K562 (cell line): ENCODE measurements at regions not wholly inside any gene's neighbourhood (a gene's known extent, or its start where the extent isn't known, plus 50 kb on each side); places are given as distances from the start of the nearest gene placed in this dataset.

Experiments
- ATAC-seq: fragments of 200-7000 bp; cut with Tn5 transposase; 3 replicates; pipeline ENCODE4 v1.9.1; 2020; ENCODE audit warnings: moderate library complexity
- BruUV-seq: library from RNA; stranded (reverse); fragments of 400-500 nt; replicated peaks from 2 replicates; lab custom pipeline; 2021; lab: Mats Ljungman, UMichigan
- CTCF ChIA-PET: fragments of 300-600 bp; formaldehyde crosslinking; extraction: SDS; loops from one replicate; lab custom pipeline; 2021; ENCODE audit warnings: low intra/inter-chr PET ratio; lab: Yijun Ruan, JAX
- POLR2A ChIA-PET: fragments of 300-600, 350-650 bp; sonication (Branson Sonifier 250); formaldehyde crosslinking; extraction: SDS; loops from one replicate; lab custom pipeline; 2021; ENCODE audit warnings: antibody characterized with exemption, inconsistent platforms; lab: Yijun Ruan, JAX
- DNase-seq, 4 experiments: peaks; one replicate each; pipeline versions ENCODE4 v3.0.0 to v3.0.0-alpha.2; 2011 to 2018; ENCODE audit warnings: low spot score in 3 of 4, mixed read lengths in 3 of 4; ENCODE audit errors: extremely low read depth in 1 of 4
- FAIRE-seq: peaks from 2 replicates; lab custom pipeline; 2011; peaks lifted over from hg19 to GRCh38; lab: Jason Lieb, UNC
- H2AFZ ChIP-seq: 2 replicates; pipeline ENCODE4 v1.6.0; 2011; ENCODE audit warnings: low read depth, low read length, control low read depth, inconsistent platforms
- H3K27ac ChIP-seq: fragments of 200-600 bp; 3 replicates; pipeline ENCODE4 v1.8.0; 2011; ENCODE audit warnings: low read depth, mild to moderate bottlenecking, control low read depth, inconsistent platforms, low read length, moderate library complexity, mixed read lengths; ENCODE audit errors: extremely low read depth
- H3K27me3 ChIP-seq, 2 experiments: fragments of 300-600 bp in 1 of 2; 2 replicates in 1 of 2; 3 replicates in 1 of 2; pipeline versions ENCODE4 v1.6.0 to v1.8.0; 2011; ENCODE audit warnings: inconsistent platforms in 2 of 2, low read length in 2 of 2, mild to moderate bottlenecking in 1 of 2, mixed read lengths in 1 of 2, moderate library complexity in 1 of 2; ENCODE audit not compliant: control insufficient read depth in 2 of 2, insufficient read depth in 2 of 2
- H3K36me3 ChIP-seq: fragments of 300-600 bp; 3 replicates; pipeline ENCODE4 v1.8.0; 2011; ENCODE audit warnings: mild to moderate bottlenecking, low read length, inconsistent platforms; ENCODE audit not compliant: control insufficient read depth, insufficient read depth
- H3K4me1 ChIP-seq, 2 experiments: fragments of 200-600 bp in 1 of 2; replicated peaks in 1 of 2; 2 replicates in 1 of 2; 3 replicates in 1 of 2; pipeline versions ENCODE4 v1.5.1 to v1.8.0; 2011; ENCODE audit warnings: inconsistent platforms in 2 of 2, low read length in 2 of 2, mild to moderate bottlenecking in 1 of 2, mixed read lengths in 1 of 2, moderate library complexity in 1 of 2; ENCODE audit not compliant: control insufficient read depth in 2 of 2, insufficient read depth in 2 of 2
- H3K4me2 ChIP-seq: 2 replicates; pipeline ENCODE4 v1.6.1; 2011; ENCODE audit warnings: low read length, control low read depth, inconsistent platforms, mixed read lengths; ENCODE audit not compliant: insufficient read depth
- H3K4me3 ChIP-seq: fragments of 200-600 bp; sonication (generic), shearing (Covaris generic); 2 replicates; pipeline ENCODE4 v1.5.1; 2016; ENCODE audit warnings: control low read depth, inconsistent platforms
- H3K79me2 ChIP-seq: fragments of 200-600 bp; 3 replicates; pipeline ENCODE4 v1.8.0; 2011; ENCODE audit warnings: low read length, inconsistent platforms; ENCODE audit not compliant: control insufficient read depth, insufficient read depth
- H3K9ac ChIP-seq, 2 experiments: 2 replicates each; pipeline versions ENCODE4 v1.6.0 to v1.6.1; 2011; ENCODE audit warnings: low read depth in 2 of 2, low read length in 2 of 2, control low read depth in 1 of 2, inconsistent platforms in 1 of 2, mild to moderate bottlenecking in 1 of 2, mixed read lengths in 1 of 2; ENCODE audit not compliant: insufficient read depth in 1 of 2
- H3K9me1 ChIP-seq: one replicate; pipeline ENCODE4 v1.6.0; 2011; ENCODE audit warnings: inconsistent platforms, mild to moderate bottlenecking, low read length, moderate library complexity; ENCODE audit not compliant: control insufficient read depth, insufficient read depth
- H3K9me3 ChIP-seq: replicated peaks from 2 replicates; pipeline ENCODE4 v1.5.1; 2011; ENCODE audit warnings: low read depth, low read length, inconsistent platforms; ENCODE audit not compliant: control insufficient read depth, insufficient read depth
- H4K20me1 ChIP-seq: replicated peaks from 2 replicates; pipeline ENCODE4 v1.6.1; 2011; ENCODE audit warnings: low read length, inconsistent platforms, mixed read lengths; ENCODE audit not compliant: control insufficient read depth, insufficient read depth
- ARID3A ChIP-seq: IDR thresholded peaks from 2 replicates; pipeline ENCODE4 v1.6.1; 2012; ENCODE audit warnings: low read depth, low read length, improper control_type of control experiment, borderline replicate concordance
- CHD1 ChIP-seq: fragments of 200-600 bp; sonication (generic); IDR thresholded peaks from one replicate; pipeline ENCODE4 v1.6.1; 2012; ENCODE audit warnings: mild to moderate bottlenecking, moderate library complexity, low read length, inconsistent platforms
- FOXP4 ChIP-seq: sonication (generic); formaldehyde crosslinking; IDR thresholded peaks from 2 replicates; pipeline ENCODE4 v1.8.0; 2022; ENCODE audit warnings: mild to moderate bottlenecking, missing genetic modification reagents, borderline replicate concordance
- GMEB1 ChIP-seq: fragments of 250-450 bp; sonication (Bioruptor Pico); IDR thresholded peaks from 2 replicates; pipeline ENCODE4 v1.4.0; 2020; ENCODE audit warnings: mild to moderate bottlenecking
- HLTF ChIP-seq: fragments of 450-650 bp; IDR thresholded peaks from 2 replicates; pipeline ENCODE4 v1.6.1; 2016
- KLF1 ChIP-seq: fragments of 450-650 bp; IDR thresholded peaks from 2 replicates; pipeline ENCODE4 v1.6.1; 2016; ENCODE audit warnings: missing genetic modification characterization, missing compliant biosample characterization
- MYNN ChIP-seq, 2 experiments: sonication (generic); formaldehyde crosslinking in 1 of 2; IDR thresholded peaks; 2 replicates each; pipeline versions ENCODE4 v1.5.0 to v1.6.1; 2016 to 2020; ENCODE audit warnings: antibody characterized with exemption in 1 of 2, missing genetic modification reagents in 1 of 2
- NCOR1 ChIP-seq: fragments of 450-650 bp; IDR thresholded peaks from 2 replicates; pipeline ENCODE4 v1.6.1; 2016; ENCODE audit warnings: mild to moderate bottlenecking, moderate library complexity
- NFXL1 ChIP-seq: fragments of 450-650 bp; formaldehyde crosslinking; IDR thresholded peaks from 2 replicates; pipeline ENCODE4 v1.4.0; 2021; ENCODE audit warnings: mild to moderate bottlenecking
- SMAD4 ChIP-seq: fragments of 250-450 bp; sonication (Bioruptor Pico); conservative IDR thresholded peaks from 2 replicates; pipeline ENCODE4 v1.8.0; 2021; ENCODE audit warnings: inconsistent platforms, mild to moderate bottlenecking, moderate library complexity
- TCF7L2 ChIP-seq: fragments of 150-350 bp; IDR thresholded peaks from 2 replicates; pipeline ENCODE4 v1.6.1; 2016; ENCODE audit warnings: low read depth, mild to moderate bottlenecking, low read length, moderate library complexity
- ZFP1 ChIP-seq: fragments of 450-650 bp; formaldehyde crosslinking; IDR thresholded peaks from 2 replicates; pipeline ENCODE4 v1.4.0; 2020; ENCODE audit warnings: mild to moderate bottlenecking, mixed read lengths
- ZNF449 ChIP-seq: fragments of 250-450 bp; sonication (Bioruptor Pico); IDR thresholded peaks from 2 replicates; pipeline ENCODE4 v1.8.0; 2022; ENCODE audit warnings: moderate library complexity, mild to moderate bottlenecking, inconsistent platforms
- ZNF655 ChIP-seq: fragments of 250-450 bp; sonication (Bioruptor Pico); IDR thresholded peaks from 2 replicates; pipeline ENCODE4 v1.5.0; 2021
- ZNF764 ChIP-seq: fragments of 250-450 bp; sonication (Bioruptor Pico); IDR thresholded peaks from 2 replicates; pipeline ENCODE4 v1.4.0; 2020; ENCODE audit warnings: low read depth, mild to moderate bottlenecking, moderate library complexity
- WGBS: fragments of 100-300 bp; shearing (Covaris generic); methylation state at CpG from one replicate; pipeline ENCODE4 v1.1.6; 2016; ENCODE audit warnings: low coverage, mixed read lengths; ENCODE audit not compliant: insufficient coverage; ENCODE audit errors: missing lambda C conversion rate; 5-methylcytosine and 5-hydroxymethylcytosine counted together
- in situ Hi-C: fragments of 300-500 bp; cut with MboI; formaldehyde crosslinking; loops from 4 replicates; pipeline ENCODE4 v1.15.0; 2018; ENCODE audit warnings: inconsistent platforms, mixed read lengths
- intact Hi-C: fragments of 100-400 bp; cut with micrococcal nuclease; formaldehyde crosslinking; loops from 2 replicates; pipeline ENCODE4 v1.14.2; 2022

- Histone ChIP-seq H3K36me3 (no peaks in the 10 kb centered on the region), H3K9me1 (no peaks in the 10 kb centered on the region), H3K27ac (no peak overlapping the region), H3K4me2 (no peak overlapping the region), H3K9ac (no peak overlapping the region), H4K20me1 (no peaks in the 10 kb centered on the region; the same call in 1 of the 2 replicates), H3K79me2 (no peaks in the 10 kb centered on the region), H3K4me3 (no peak overlapping the region), H3K9me3 (no peaks in the 10 kb centered on the region), H3K4me1 (peaks cover 0 to 4% of the 10 kb centered on the region in 2 experiments; a peak in 1 of 5 replicates), H2AFZ (no peak overlapping the region), H3K27me3 (peaks cover 18 to 64% of the 10 kb centered on the region in 2 experiments; a peak in 4 of 5 replicates)
- POLR2A ChIA-PET, result interaction anchor here (0.7 to 1.0 kb wide), 2 partner anchors 14 to 47 kb away, joined by 3 read pairs; no protein-coding TSS in a partner anchor
- in situ Hi-C loops, result no loop called here
- no peak for DNase-seq
- CTCF ChIA-PET, result no interaction called here
- no TSS peak for BruUV-seq
- intact Hi-C loops, result no loop called here
- WGBS, result 0% methylated on average over 7 of the region's 7 CpGs
- no peak for FAIRE-seq
- ATAC-seq, result no peak
- TF ChIP-seq MYNN (IDR thresholded peaks at IDR 0.05), result no peak
- TF ChIP-seq MYNN (CRISPR knock-in tag; IDR thresholded peaks at IDR 0.05), result no peak
- no peak for TF ChIP-seq NCOR1
- TF ChIP-seq SMAD4, result no peak
- no peak for TF ChIP-seq TCF7L2
- TF ChIP-seq CHD1, result no peak
- TF ChIP-seq HLTF, result no peak
- TF ChIP-seq ARID3A, result no peak
- TF ChIP-seq ZFP1 (CRISPR knock-in tag), result no peak
- no peak for TF ChIP-seq GMEB1 (CRISPR knock-in tag)
- no peak for TF ChIP-seq KLF1 (tag)
- TF ChIP-seq NFXL1 (CRISPR knock-in tag), result no peak
- no peak for TF ChIP-seq ZNF449 (CRISPR knock-in tag)
- no peak for TF ChIP-seq FOXP4 (CRISPR knock-in tag)
- TF ChIP-seq ZNF655 (CRISPR knock-in tag), result no peak
- TF ChIP-seq ZNF764 (CRISPR knock-in tag), result no peak
Measured at GRCh38 chr16:86381491-86381890, 128.8 kb upstream of the FOXF1 start.
